Cardiac fibroblast (primary cell): ENCODE measurements at regions not wholly inside any gene's neighbourhood (a gene's known extent, or its start where the extent isn't known, plus 50 kb on each side); places are given as distances from the start of the nearest gene placed in this dataset.

Source experiments
- DNase-seq, 2 donors: peaks; one replicate each; pipeline versions ENCODE4 v3.0.0 to v3.0.0-alpha.2; 2010; ENCODE audit warnings: low read depth in 2 of 2
- H3K4me3 ChIP-seq, 2 donors: replicated peaks in 1 of 2; 1 replicate in 1 of 2; 2 replicates in 1 of 2; pipeline ENCODE4 v1.5.1; 2011; ENCODE audit warnings: low read depth in 2 of 2, low read length in 2 of 2, mild to moderate bottlenecking in 2 of 2, moderate library complexity in 1 of 2
- CTCF ChIP-seq: IDR thresholded peaks from one replicate; pipeline ENCODE4 v1.5.1; 2011; ENCODE audit warnings: low read depth, mild to moderate bottlenecking, low read length, inconsistent platforms

GRCh38 chr22:26974034-26974433 is 316.6 kb downstream of the MIAT start:
- DNase-seq: no peak
- no peak overlapping the region for H3K4me3 ChIP-seq
- TF ChIP-seq CTCF: no peak

- no peak for TF ChIP-seq CTCF
- DNase-seq: no peak
- no peak overlapping the region for H3K4me3 ChIP-seq
Measured at GRCh38 chr22:26974914-26975803, 317.8 kb downstream of the MIAT start.

GRCh38 chr22:26975865-26976264 is 318.5 kb downstream of the MIAT start:
- no peak for DNase-seq
- no peak for TF ChIP-seq CTCF

GRCh38 chr22:26977741-26978376 is 320.5 kb downstream of the MIAT start:
- no peak for TF ChIP-seq CTCF
- no peak for DNase-seq
- no peak overlapping the region for H3K4me3 ChIP-seq

More at GRCh38 chr22:26975865-26976264, 318.5 kb downstream of the MIAT start:
- no peak overlapping the region for H3K4me3 ChIP-seq

GRCh38 chr22:26979294-26979693 is 321.9 kb downstream of the MIAT start:
- no peak for DNase-seq
- no peak for TF ChIP-seq CTCF
- H3K4me3 ChIP-seq: no peak overlapping the region

GRCh38 chr22:26981111-26981510 is 323.7 kb downstream of the MIAT start:
- no peak for TF ChIP-seq CTCF
- DNase-seq: no peak

More at GRCh38 chr22:26981111-26981510, 323.7 kb downstream of the MIAT start:
- H3K4me3 ChIP-seq: no peak overlapping the region
